Peyer's patch (tissue), 4 donors: ENCODE measurements at regions not wholly inside any gene's neighbourhood (a gene's known extent, or its start where the extent isn't known, plus 50 kb on each side); places are given as distances from the start of the nearest gene placed in this dataset.

Source experiments
- DNase-seq, 3 donors: peaks; one replicate each; pipeline ENCODE4 v3.0.0-alpha.2; 2017 to 2019
- H3K27ac ChIP-seq, 4 donors: fragments of 200-600 bp; sonication (generic); one replicate each; pipeline ENCODE4 v1.5.1; 2016 to 2019
- H3K27me3 ChIP-seq, 2 donors: fragments of 200-600 bp; sonication (generic); one replicate each; pipeline ENCODE4 v1.5.1; 2019
- H3K36me3 ChIP-seq, 3 donors: fragments of 200-600 bp; sonication (generic); one replicate each; pipeline ENCODE4 v1.5.1; 2016 to 2019
- H3K4me1 ChIP-seq, 4 donors: fragments of 200-600 bp; sonication (generic); one replicate each; pipeline ENCODE4 v1.5.1; 2016 to 2019
- H3K4me3 ChIP-seq, 4 donors: fragments of 200-600 bp; sonication (generic); 1 replicate in 3 of 4; 2 replicates in 1 of 4; pipeline ENCODE4 v1.5.1; 2016 to 2019; ENCODE audit warnings: mild to moderate bottlenecking in 1 of 4
- H3K9me3 ChIP-seq, 4 donors: fragments of 200-600 bp; sonication (generic); one replicate each; pipeline ENCODE4 v1.5.1; 2016 to 2019; ENCODE audit warnings: mild to moderate bottlenecking in 1 of 4
- CTCF ChIP-seq, 6 experiments: fragments of 450-650 bp in 4 of 6; fragments of 200-600 bp in 2 of 6; sonication (generic) in 1 of 6; IDR thresholded peaks; one replicate each; pipeline ENCODE4 v1.5.1; 2017 to 2019; ENCODE audit warnings: antibody characterized with exemption in 6 of 6, mild to moderate bottlenecking in 3 of 6, moderate library complexity in 1 of 6
- POLR2A ChIP-seq, 2 donors: fragments of 450-650 bp; IDR thresholded peaks; one replicate each; pipeline ENCODE4 v1.5.1; 2017; ENCODE audit warnings: antibody characterized with exemption in 2 of 2, mild to moderate bottlenecking in 2 of 2, moderate library complexity in 2 of 2

GRCh38 chr7:47724335-47724982 lies 142.5 kb upstream of the TNS3 start:
- DNase-seq = no peak
- no peaks in the 10 kb centered on the region for H3K9me3 ChIP-seq
- H3K4me3 ChIP-seq = no peak overlapping the region
- no peak for TF ChIP-seq POLR2A (IDR thresholded peaks at IDR 0.05)
- no peak for TF ChIP-seq CTCF (IDR thresholded peaks at IDR 0.05)
- H3K27me3 ChIP-seq = no peaks in the 10 kb centered on the region
- peak overlapping the region in 1 of 4 donors; percentile 75 for H3K27ac ChIP-seq
- no peaks in the 10 kb centered on the region for H3K36me3 ChIP-seq
- peaks cover 0 to 25% (median 11%) of the 10 kb centered on the region in 4 donors for H3K4me1 ChIP-seq

GRCh38 chr7:47722126-47722525 lies 140.2 kb upstream of the TNS3 start:
- no peaks in the 10 kb centered on the region for H3K27me3 ChIP-seq
- TF ChIP-seq POLR2A (IDR thresholded peaks at IDR 0.05) (no peak), CTCF (IDR thresholded peaks at IDR 0.05) (no peak)
- no peaks in the 10 kb centered on the region for H3K36me3 ChIP-seq
- no peak overlapping the region for H3K4me3 ChIP-seq
- peaks cover 0 to 25% (median 11%) of the 10 kb centered on the region in 4 donors for H3K4me1 ChIP-seq
- H3K27ac ChIP-seq = no peak overlapping the region
- no peaks in the 10 kb centered on the region for H3K9me3 ChIP-seq
- no peak for DNase-seq

GRCh38 chr7:47721670-47722069 lies 139.8 kb upstream of the TNS3 start:
- Histone ChIP-seq H3K4me1 (peaks cover 0 to 25% (median 11%) of the 10 kb centered on the region in 4 donors), H3K27me3 (no peaks in the 10 kb centered on the region), H3K4me3 (no peak overlapping the region), H3K27ac (peak overlapping the region in 1 of 4 donors; percentile 27), H3K36me3 (no peaks in the 10 kb centered on the region), H3K9me3 (no peaks in the 10 kb centered on the region)
- no peak for TF ChIP-seq POLR2A (IDR thresholded peaks at IDR 0.05)
- no peak for TF ChIP-seq CTCF (IDR thresholded peaks at IDR 0.05)
- no peak for DNase-seq

GRCh38 chr7:47720907-47721244 lies 139.0 kb upstream of the TNS3 start:
- Histone ChIP-seq H3K36me3 (no peaks in the 10 kb centered on the region), H3K4me3 (no peak overlapping the region), H3K4me1 (peaks cover 0 to 22% (median 11%) of the 10 kb centered on the region in 4 donors), H3K9me3 (no peaks in the 10 kb centered on the region), H3K27ac (peak overlapping the region in 1 of 4 donors; percentile 27), H3K27me3 (no peaks in the 10 kb centered on the region)
- peak in 1 of 3 donors; percentile 56 for DNase-seq
- TF ChIP-seq POLR2A (IDR thresholded peaks at IDR 0.05) (no peak), CTCF (IDR thresholded peaks at IDR 0.05) (no peak)

GRCh38 chr7:47720141-47720906 lies 138.4 kb upstream of the TNS3 start:
- H3K27ac ChIP-seq = peak overlapping the region in 1 of 4 donors; percentile 27
- no peaks in the 10 kb centered on the region for H3K27me3 ChIP-seq
- H3K36me3 ChIP-seq = no peaks in the 10 kb centered on the region
- H3K4me3 ChIP-seq = no peak overlapping the region
- H3K4me1 ChIP-seq = peaks cover 0 to 19% (median 11%) of the 10 kb centered on the region in 4 donors
- H3K9me3 ChIP-seq = no peaks in the 10 kb centered on the region
- peak in 1 of 6 experiments; percentile 2 for TF ChIP-seq CTCF (IDR thresholded peaks at IDR 0.05)
- no peak for TF ChIP-seq POLR2A (IDR thresholded peaks at IDR 0.05)
- no peak for DNase-seq
